HG02885 (cell line): ENCODE measurements at regions not wholly inside any gene's neighbourhood (a gene's known extent, or its start where the extent isn't known, plus 50 kb on each side); places are given as distances from the start of the nearest gene placed in this dataset.
"Not testable (repeated sequence)": the region's sequence is repeated elsewhere in the genome, so short reads cannot be mapped to it uniquely, and the experiment has no call there.

Experiments
- ATAC-seq: cut with Tn5 transposase; IDR thresholded peaks from one replicate; pipeline ENCODE4 v1.9.1; 2021; ENCODE audit warnings: mild to moderate bottlenecking; ENCODE audit not compliant: unreplicated experiment, poor library complexity

GRCh38 chr4:89509708-89510281 is 202.2 kb upstream of the GPRIN3 start:
- ATAC-seq: peak; percentile 99

DNA sequence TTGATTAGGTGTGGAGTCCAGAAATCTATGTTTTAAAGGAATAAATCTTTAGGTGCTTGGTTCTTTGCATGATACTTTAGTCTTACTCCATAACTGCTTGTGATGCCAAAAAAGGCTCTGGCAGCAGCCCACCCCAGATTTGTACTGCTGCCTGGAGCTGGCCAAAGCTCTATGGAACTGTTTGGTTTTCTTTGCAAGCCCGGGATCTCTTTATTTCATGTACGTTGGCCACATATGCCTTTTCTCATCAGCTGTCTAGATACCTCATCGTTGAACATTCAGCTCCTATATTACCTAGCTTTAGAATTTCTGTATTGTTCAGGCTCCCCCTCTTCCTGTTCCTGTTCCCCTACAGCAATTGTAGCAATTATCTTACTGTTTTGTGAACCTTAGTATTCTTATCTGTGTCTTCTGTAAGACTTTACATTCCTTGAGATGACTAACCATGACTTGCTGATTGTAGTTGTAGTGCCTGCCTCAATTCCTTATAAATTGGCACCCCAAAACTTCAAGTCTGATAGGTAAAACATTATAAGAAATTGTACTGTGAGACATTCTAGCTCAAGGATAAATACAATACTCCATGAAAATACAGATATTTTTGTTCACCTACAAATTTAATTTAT is 199.4 kb upstream of the GPRIN3 start:
- no peak for ATAC-seq

DNA sequence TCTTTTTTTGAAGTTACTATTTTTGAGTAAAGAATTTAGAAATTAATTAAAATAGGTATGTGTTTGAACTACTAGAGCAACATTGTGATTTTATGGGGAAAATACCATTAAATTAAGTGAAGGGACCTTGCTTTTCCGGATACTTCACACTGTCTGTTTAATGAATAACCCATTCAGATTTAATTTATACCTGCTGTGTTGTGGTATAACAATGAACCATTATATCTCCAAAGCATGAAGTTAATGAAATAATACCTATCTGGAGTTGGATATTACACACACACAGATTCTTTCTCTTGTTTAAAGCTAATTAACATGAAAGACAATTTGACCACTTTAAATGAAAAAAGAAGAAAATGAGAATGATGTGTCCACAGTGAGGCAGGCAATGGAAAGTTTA is 195.0 kb upstream of the GPRIN3 start:
- ATAC-seq: no peak

DNA sequence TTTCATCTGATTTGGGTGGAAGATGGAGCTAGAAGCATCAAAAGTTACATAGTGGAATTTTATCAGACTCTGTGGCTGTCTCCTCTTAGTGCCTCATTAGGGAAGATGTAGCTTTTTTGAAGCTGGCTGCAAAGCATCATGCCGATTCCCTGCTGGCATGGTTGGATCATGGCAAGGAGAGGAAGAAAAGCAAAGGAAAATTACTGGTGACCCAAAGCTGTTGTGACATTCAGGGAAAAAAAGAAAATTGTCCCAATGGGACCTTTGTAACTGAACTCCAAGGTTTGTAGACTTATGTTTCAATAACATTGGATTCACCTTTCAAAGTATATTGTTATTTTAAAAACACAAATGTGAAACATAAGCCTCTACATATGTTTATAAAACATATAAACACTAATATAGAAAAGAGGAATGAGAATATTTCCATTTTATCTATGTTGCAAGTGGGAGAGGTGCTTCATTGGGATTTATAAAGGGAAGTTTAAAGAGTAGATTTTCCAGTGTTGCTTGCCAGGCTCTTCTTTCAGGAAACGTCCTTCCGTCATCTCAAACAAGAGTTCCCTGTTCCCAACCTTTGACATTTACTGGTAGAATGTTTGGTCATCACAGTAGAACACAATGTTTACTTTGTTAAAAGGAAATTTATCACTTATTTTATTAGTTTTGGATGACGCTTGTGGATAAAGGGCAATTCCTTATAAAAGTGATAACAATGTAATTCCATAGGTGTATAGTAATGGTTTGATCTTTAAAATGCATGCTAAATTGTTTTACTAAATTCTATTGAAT is 190.1 kb upstream of the GPRIN3 start:
- ATAC-seq: no peak

- ATAC-seq: no peak
These were observed 189.3 kb upstream of the GPRIN3 start for GRCh38 chr4:89496851-89497250.

DNA sequence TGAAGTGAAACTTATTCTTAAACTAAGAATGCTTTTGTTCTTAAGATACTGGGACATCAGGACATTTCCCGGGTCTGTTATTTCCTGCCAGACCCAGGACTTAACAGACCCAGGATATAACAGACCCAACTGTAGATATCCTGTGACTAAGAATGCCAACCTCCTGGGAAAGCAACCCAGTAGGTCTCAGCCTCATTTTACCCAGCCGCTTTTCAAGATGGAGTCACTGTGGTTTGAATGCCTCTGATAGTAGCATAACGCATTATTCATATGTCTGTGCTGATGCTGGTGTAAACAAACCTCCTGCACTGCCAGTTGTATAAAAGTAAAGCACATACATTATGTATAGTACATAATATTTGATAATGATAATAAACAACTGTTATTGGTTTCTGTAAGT is 185.8 kb upstream of the GPRIN3 start:
- ATAC-seq: no peak

- no peak for ATAC-seq
These were observed 185.0 kb upstream of the GPRIN3 start for GRCh38 chr4:89492581-89493071.

DNA sequence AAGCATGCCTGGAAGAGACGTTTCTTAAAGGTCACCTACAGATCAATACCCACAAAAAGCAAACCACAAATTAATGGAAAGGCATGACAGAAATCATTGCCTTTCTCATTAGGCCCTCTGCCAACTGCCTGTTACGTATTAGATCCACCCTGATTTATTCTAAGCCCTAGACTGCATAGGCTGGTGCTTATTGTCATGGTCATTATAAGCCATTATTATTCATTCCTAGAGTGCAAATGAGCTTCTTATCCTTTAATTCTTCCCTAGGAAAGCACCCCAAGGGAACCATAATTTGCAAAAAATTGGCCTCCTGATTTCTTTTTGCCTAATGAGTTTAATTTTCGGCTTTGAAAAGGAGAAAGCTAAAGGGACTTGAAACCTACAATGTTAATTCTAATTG is 184.2 kb upstream of the GPRIN3 start:
- no peak for ATAC-seq

GRCh38 chr4:89489921-89490431 is 182.4 kb upstream of the GPRIN3 start:
- ATAC-seq: not testable (repeated sequence)

GRCh38 chr4:89489338-89489771 is 181.8 kb upstream of the GPRIN3 start:
- ATAC-seq: no peak

- no peak for ATAC-seq
These were observed 181.1 kb upstream of the GPRIN3 start for GRCh38 chr4:89488736-89489135.

GRCh38 chr4:89486673-89487072 is 179.1 kb upstream of the GPRIN3 start:
- no peak for ATAC-seq

GRCh38 chr4:89486042-89486441 is 178.4 kb upstream of the GPRIN3 start:
- no peak for ATAC-seq

DNA sequence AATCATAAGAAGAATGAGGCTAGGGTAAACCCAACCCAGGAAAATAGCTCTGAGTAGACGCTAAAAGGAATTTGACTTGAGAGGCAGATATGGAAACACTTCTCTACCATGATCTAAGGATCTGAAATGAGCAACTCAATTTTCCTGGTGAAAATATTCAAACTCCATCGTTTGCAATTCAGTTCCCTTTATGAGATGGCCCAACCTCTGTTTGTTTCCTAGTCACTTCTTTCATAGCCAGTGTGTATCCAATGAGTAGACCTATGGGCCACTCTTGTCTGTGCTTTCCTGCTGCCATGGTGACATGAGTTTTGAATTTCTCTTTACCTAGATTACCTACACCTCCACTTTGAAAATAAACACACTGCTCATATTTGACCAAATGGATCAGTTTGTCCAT is 176.2 kb upstream of the GPRIN3 start:
- no peak for ATAC-seq

GRCh38 chr4:89482926-89483595 is 175.5 kb upstream of the GPRIN3 start:
- ATAC-seq: no peak

DNA sequence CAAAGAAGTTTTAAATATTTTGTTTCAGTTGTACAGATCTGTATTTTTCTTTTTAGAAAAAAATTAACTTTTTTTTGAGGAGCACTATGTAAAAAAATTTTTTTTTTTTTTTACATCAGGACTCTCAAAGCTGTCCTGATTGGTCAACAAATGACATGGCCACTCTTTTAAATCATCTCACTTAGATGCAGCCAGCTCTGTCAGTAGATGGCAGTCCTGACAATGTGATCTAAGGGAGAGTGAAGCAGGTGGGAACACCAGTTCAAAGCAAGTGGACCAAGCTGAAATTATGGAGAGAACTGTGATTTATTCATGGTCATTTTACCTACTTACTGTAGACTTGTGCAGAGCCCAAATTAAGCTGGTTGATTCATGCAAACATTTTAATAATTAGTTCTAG is 174.7 kb upstream of the GPRIN3 start:
- peak; percentile 98 for ATAC-seq

DNA sequence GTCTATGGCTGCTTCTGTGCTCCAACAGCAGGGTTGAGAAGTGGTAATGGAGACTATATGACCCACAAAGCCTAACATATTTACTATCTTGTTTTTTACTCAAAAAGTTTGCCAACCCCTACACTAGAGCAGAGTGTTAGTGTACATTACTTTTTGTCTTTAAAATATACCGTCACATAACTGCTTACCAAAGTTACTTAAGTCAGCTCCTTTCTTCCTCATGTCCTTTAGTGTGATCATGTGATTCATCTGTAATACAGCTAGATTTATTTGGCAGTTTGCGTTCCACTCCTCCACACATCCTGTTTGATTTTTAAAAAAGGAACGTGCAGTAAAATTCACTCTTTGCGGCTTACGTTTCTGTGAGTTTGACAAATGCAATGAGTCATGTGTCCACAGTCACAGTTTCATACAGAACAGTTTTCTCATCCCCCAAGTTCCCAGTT is 162.4 kb upstream of the GPRIN3 start:
- peak; percentile 94 for ATAC-seq

DNA sequence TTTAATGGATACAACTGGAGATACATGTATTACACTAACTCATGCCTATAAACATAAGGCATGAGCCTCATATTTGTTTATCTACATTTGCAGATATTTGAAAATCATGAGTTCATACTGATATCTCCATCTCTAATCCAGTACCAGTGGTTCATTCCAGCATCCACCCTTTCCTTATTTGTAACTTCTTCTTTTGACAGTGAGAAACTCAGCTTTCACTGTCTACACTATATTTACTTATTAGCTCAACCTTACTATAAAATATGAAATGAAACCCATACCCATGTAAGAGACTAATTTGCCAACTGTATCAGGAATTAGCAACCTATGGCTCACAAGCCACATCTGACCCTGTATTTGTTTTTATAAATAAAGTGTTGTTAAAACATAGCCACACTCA is 161.9 kb upstream of the GPRIN3 start:
- ATAC-seq: peak; percentile 6

DNA sequence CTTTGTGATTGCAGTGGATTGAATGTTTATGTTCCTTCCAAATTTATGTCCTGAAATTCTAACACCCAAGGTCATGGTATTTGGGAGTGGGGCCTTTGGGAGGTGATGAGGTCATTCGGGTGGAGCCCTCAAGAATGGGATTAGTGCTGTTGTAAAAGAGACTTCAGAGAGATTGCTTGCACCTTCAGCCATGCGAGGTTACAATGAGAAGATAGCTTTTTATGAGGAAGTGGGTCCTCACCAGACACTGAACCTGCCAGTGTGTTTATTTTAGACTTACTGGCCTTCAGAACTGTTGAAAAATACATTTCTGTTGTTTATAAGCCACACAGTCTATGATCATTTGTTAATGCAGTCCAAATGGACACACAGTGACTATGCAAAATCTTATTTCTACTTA is 161.0 kb upstream of the GPRIN3 start:
- ATAC-seq: no peak

- no peak for ATAC-seq
These were observed 155.7 kb upstream of the GPRIN3 start for GRCh38 chr4:89463341-89463740.

GRCh38 chr4:89447543-89447942 is 139.9 kb upstream of the GPRIN3 start:
- no peak for ATAC-seq
